ENCODE measurements at regions not wholly inside any gene's neighbourhood (a gene's known extent, or its start where the extent isn't known, plus 50 kb on each side); places are given as distances from the start of the nearest gene placed in this dataset.

DNA sequence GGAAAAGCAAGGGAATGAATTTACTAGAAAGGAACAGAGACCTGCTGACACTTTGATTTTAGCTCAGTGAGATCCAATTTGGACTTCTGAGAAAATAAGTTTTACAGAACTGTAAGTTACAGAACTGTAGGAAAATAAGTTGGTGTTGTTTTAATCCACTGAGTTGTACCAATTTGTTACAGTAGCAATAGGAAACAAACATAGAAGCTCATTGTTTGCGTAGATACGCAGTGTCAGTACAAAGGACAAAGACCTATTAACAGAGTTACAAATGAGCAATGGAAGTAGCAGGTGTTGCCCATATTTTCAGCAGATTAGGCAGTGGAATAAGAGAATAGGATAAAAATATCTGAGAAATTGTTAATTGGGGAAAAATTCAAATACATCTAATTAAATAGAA is 385.8 kb upstream of the CNTN6 start:
- TF ChIP-seq POLR2AphosphoS5 (IDR thresholded peaks at IDR 0.05) (no peak), EP300 (IDR thresholded peaks at IDR 0.05) (no peak), POLR2A (IDR thresholded peaks at IDR 0.05) (no peak)
- TF ChIP-seq, protein P1, sequence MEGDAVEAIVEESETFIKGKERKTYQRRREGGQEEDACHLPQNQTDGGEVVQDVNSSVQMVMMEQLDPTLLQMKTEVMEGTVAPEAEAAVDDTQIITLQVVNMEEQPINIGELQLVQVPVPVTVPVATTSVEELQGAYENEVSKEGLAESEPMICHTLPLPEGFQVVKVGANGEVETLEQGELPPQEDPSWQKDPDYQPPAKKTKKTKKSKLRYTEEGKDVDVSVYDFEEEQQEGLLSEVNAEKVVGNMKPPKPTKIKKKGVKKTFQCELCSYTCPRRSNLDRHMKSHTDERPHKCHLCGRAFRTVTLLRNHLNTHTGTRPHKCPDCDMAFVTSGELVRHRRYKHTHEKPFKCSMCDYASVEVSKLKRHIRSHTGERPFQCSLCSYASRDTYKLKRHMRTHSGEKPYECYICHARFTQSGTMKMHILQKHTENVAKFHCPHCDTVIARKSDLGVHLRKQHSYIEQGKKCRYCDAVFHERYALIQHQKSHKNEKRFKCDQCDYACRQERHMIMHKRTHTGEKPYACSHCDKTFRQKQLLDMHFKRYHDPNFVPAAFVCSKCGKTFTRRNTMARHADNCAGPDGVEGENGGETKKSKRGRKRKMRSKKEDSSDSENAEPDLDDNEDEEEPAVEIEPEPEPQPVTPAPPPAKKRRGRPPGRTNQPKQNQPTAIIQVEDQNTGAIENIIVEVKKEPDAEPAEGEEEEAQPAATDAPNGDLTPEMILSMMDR (IDR thresholded peaks at IDR 0.05), result no peak

Measured in gastroesophageal sphincter (tissue), 3 donors.